GM19438 (cell line): ENCODE measurements at regions not wholly inside any gene's neighbourhood (a gene's known extent, or its start where the extent isn't known, plus 50 kb on each side); places are given as distances from the start of the nearest gene placed in this dataset.
A peak's percentile ranks its signal among the peaks of the same experiment; 100 is the strongest.

Experiments used
- ATAC-seq: cut with Tn5 transposase; IDR thresholded peaks from one replicate; pipeline ENCODE4 v1.9.1; 2021; ENCODE audit warnings: low read depth; ENCODE audit not compliant: unreplicated experiment

- no peak for ATAC-seq
Observed at GRCh38 chr3:148197061-148197460, 500.6 kb upstream of the AGTR1 start.

DNA sequence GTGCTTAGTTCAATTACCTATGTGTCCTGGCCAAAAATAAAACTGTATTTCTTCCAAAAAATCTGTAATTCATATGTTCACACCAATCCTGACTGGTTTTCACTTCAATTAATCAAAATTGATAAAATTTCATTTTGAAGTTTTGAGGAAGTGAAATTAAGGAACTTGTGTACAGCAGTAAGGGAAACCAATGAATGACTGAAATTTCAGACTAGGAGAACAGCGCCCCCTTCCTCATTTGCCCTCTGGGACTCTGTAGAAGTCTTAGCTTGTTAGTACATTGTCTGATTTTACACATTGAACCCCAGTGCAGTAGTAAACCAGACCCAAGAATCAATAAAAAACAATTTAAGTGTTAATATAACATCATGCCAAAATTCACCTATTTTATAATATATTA lies 495.3 kb upstream of the AGTR1 start:
- no peak for ATAC-seq

GRCh38 chr3:148203297-148204010 lies 494.2 kb upstream of the AGTR1 start:
- no peak for ATAC-seq

DNA sequence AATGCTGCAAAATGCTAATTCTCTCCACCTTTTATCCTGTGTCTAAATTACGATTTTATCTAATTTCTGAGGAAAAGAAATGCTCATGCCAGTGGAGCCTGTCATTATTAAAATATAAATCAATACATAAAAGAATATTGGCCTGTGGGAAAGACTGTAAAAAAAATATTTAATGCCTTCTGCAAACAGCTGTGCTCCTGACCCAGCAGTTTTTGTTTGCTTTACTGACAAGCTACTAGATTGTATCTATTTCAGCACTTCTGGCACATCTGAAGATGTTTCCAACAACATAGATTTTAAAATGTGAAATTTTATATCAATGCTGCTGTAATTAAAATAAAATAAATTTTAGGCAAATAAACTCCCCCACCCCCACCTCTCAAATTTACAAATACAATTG lies 493.6 kb upstream of the AGTR1 start:
- ATAC-seq: no peak

GRCh38 chr3:148205977-148206376 lies 491.7 kb upstream of the AGTR1 start:
- no peak for ATAC-seq

- no peak for ATAC-seq
Observed at GRCh38 chr3:148206446-148206845, 491.3 kb upstream of the AGTR1 start.

DNA sequence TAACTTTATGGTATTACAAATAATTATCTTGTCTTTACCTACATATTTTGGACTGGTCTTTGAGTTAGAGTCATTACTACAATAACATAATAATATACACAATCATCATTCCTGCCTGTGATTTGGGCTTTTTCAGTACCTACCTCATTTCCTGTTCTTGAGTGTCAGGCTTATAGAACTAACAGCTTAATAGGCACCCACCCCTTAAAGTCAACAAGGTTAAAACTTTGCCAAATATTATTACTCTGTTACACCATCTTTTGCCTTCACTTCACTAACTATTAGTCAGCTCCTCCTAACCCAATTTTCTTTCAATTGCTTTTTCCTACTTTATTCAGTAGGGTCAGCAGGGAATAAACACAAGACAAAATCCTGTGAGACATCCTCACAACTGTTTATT lies 488.7 kb upstream of the AGTR1 start:
- ATAC-seq: no peak

DNA sequence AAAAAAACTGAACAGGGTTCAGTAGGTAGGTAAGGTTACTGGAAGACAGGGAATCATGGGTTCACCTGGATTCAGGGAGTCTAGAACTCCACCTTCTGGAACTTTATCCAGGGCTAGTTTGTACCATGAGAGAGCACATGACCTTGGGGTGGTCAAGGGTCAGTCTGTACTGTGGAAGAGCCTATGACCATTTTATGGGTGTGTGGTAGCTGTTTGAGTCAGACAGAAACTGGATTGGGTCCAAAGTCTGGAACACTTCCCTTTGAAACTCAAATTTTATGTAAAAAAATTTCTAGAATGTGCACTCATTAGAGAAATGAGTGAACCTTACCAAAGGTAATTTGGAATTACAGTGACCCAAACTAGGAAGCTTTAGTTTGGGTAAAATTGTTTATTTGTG lies 486.0 kb upstream of the AGTR1 start:
- ATAC-seq: peak; percentile 85

DNA sequence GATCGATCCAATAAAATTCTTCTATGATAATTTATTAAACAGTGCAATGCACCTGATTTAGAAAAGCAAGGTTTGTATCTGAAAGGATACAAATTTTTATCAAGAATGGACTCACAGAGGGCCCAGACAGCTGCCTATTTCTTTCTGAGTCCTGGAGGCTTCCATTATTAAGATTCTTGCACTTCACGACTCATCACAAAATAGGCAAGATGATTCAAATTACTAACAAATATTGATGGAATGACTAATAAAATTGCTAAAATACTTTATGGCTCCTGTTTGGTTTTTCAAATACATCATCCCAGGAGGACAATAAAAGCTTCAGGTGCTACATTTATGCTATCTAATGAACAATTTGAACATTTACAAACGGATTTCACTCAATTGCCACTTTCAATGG lies 483.0 kb upstream of the AGTR1 start:
- no peak for ATAC-seq

DNA sequence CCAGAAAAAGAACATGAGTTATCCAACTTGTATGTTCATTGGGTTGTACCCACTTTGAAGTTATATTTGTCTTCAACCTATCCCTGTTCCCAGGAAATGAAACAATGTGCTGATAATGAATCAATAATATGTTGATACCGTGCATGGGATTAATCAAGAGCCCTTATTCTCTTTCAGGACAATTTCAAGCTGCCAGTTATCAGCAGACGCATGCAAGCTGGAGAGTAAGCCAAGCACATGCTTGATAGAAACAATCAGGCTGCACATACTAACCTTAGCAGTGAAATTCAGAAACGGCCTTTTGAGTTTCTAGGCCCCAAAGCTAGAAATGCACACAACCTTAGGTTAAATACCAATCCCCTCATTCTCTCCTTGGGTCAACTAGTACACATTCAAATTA lies 480.4 kb upstream of the AGTR1 start:
- ATAC-seq: no peak

- ATAC-seq: no peak
Observed at GRCh38 chr3:148218222-148218621, 479.5 kb upstream of the AGTR1 start.

DNA sequence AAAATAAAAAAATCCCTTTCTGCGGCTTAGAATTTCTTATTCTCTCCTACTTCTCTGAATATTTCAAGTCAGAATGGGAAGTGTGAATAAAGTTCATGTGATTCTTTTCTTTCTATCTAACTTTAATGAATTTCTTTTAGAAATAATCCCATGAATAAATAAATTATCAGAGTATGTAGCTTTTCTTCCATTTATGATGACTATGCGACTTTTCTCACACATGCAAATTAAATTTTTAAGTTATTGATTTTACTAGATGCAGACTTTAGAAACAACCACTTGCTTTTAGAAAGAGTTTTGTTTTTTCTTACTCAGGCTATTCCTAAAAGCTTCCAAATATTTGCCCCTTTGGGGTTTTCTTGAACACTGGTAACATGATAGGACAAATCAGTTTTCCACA lies 477.7 kb upstream of the AGTR1 start:
- no peak for ATAC-seq

- no peak for ATAC-seq
Observed at GRCh38 chr3:148221303-148221702, 476.4 kb upstream of the AGTR1 start.

DNA sequence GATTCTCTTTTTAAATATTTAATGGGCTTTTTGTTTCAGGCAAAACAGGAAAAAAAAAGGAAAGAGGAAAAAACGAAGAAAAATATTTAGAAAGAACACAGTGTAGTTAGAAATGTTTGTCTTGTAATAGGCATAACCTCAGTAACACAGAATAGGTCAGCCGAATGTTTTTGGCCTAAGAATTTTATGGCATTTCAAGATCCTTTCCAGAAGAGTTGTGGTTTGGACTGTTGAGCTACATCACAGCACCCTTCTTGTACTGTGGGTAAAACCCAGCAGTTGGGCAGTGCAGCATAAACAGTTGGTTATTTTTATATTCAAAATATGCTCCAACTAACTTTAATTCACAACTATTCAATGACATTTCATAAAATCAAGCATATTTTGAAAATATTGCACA lies 474.4 kb upstream of the AGTR1 start:
- ATAC-seq: no peak

- no peak for ATAC-seq
Observed at GRCh38 chr3:148226246-148226645, 471.5 kb upstream of the AGTR1 start.

- ATAC-seq: no peak
Observed at GRCh38 chr3:148227534-148227933, 470.2 kb upstream of the AGTR1 start.

DNA sequence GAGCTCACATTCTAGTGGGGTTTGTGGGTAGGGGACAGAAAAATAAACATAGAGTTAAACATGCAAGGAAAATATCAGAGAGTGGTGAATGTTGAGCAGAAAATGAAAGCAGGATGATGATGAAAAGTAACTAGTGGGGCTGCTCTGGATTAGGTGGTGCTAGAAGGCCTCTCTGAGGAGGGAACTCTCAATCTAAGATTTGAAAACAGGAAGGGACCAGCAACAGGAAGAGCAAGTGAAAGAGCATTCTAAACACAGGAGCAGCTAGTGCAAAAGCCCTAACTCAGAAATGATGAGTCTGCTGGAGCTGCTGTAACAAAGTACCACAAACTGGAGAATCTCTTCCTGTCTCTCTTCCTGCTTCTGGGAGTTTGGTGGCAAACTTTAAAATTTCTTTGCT lies 468.6 kb upstream of the AGTR1 start:
- peak; percentile 88 for ATAC-seq

GRCh38 chr3:148230473-148230872 lies 467.2 kb upstream of the AGTR1 start:
- no peak for ATAC-seq

DNA sequence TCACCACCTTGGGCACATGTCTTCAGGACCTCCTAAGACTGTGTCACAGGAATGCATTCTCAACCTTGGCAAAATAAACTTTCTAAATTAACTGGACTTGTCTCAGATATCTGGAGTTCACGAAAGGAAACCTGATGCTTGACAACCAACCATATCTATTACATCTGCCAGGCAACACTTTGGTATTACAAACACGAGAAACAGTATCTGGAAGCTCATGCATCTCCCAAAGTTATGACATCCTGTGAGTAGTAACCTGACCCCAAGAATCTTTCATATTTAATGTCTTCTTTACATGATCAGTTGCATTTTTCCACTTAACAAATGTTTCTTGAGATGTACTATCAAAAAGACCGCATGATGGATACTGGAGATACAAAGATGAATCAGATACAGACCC lies 465.3 kb upstream of the AGTR1 start:
- no peak for ATAC-seq

GRCh38 chr3:148233403-148233802 lies 464.3 kb upstream of the AGTR1 start:
- ATAC-seq: no peak

GRCh38 chr3:148234536-148234935 lies 463.2 kb upstream of the AGTR1 start:
- no peak for ATAC-seq

- no peak for ATAC-seq
Observed at GRCh38 chr3:148235566-148235965, 462.1 kb upstream of the AGTR1 start.

GRCh38 chr3:148238421-148238821 lies 459.3 kb upstream of the AGTR1 start:
- no peak for ATAC-seq
